ENCODE measurements at regions not wholly inside any gene's neighbourhood (a gene's known extent, or its start where the extent isn't known, plus 50 kb on each side); places are given as distances from the start of the nearest gene placed in this dataset.

GRCh38 chr10:50991456-50992355 lies 82.6 kb upstream of the PRKG1 start:
- no peak for TF ChIP-seq CTCF (IDR thresholded peaks at IDR 0.05; ENCODE audit: low read depth, low read length, poor library complexity, severe bottlenecking)
- no peak for TF ChIP-seq EZH2phosphoT487 (IDR thresholded peaks at IDR 0.05; ENCODE audit: borderline replicate concordance, low read length)

All from DOHH2 (cell line).